ENCODE measurements at regions not wholly inside any gene's neighbourhood (a gene's known extent, or its start where the extent isn't known, plus 50 kb on each side); places are given as distances from the start of the nearest gene placed in this dataset.

GRCh38 chr2:9750224-9751215 is 92.8 kb upstream of the TAF1B start:
- H3K9me3 ChIP-seq = no peaks in the 10 kb centered on the region
- intact Hi-C loops (cut with DNase I; ENCODE audit: low total_unique reads) = no loop called here
- H3K36me3 ChIP-seq = no peaks in the 10 kb centered on the region
- H3K27ac ChIP-seq = no peak overlapping the region
- H3K4me3 ChIP-seq = no peak overlapping the region
- no peaks in the 10 kb centered on the region for H3K27me3 ChIP-seq
- no peak for DNase-seq
- no peak for TF ChIP-seq CTCF (IDR thresholded peaks at IDR 0.05)
- no peak for TF ChIP-seq POLR2A (IDR thresholded peaks at IDR 0.05)
- no peaks in the 10 kb centered on the region for H3K4me1 ChIP-seq

DNA sequence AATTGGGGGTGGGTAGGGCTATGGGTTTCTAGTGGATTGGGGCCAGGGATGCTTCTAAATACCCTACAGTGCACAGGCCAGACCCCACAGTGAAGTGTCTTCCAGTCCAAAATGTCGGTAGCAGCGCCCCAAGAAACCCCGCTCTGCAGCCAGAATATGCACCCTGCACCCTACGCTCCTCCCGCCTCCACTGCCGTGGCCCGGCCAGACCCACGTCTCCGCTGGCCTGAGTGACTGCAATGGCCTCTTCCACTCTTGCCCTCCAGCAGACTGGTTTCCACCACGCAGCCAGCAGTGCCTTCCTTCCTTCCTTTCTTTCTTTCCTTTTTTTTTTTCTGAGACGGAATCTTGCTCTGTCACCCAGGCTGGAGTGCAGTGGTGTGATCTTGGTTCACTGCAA is 91.4 kb upstream of the TAF1B start:
- TF ChIP-seq CTCF (IDR thresholded peaks at IDR 0.05) (no peak), POLR2A (IDR thresholded peaks at IDR 0.05) (no peak)
- DNase-seq = no peak
- intact Hi-C loops (cut with DNase I; ENCODE audit: low total_unique reads) = no loop called here

GRCh38 chr2:9752441-9753275 is 90.6 kb upstream of the TAF1B start:
- Histone ChIP-seq H3K9me3 (no peaks in the 10 kb centered on the region), H3K27me3 (no peaks in the 10 kb centered on the region), H3K4me1 (no peaks in the 10 kb centered on the region), H3K27ac (no peak overlapping the region), H3K36me3 (no peaks in the 10 kb centered on the region), H3K4me3 (no peak overlapping the region)
- TF ChIP-seq POLR2A (IDR thresholded peaks at IDR 0.05) (no peak), CTCF (IDR thresholded peaks at IDR 0.05) (no peak)
- no peak for DNase-seq
- intact Hi-C loops (cut with DNase I; ENCODE audit: low total_unique reads) = no loop called here

More for the DNA sequence above, 91.4 kb upstream of the TAF1B start:
- Histone ChIP-seq H3K36me3 (no peaks in the 10 kb centered on the region), H3K27me3 (no peaks in the 10 kb centered on the region), H3K4me3 (no peak overlapping the region), H3K4me1 (no peaks in the 10 kb centered on the region), H3K27ac (no peak overlapping the region), H3K9me3 (no peaks in the 10 kb centered on the region)

GRCh38 chr2:9753276-9753600 is 90.0 kb upstream of the TAF1B start:
- no peaks in the 10 kb centered on the region for H3K27me3 ChIP-seq
- H3K9me3 ChIP-seq = no peaks in the 10 kb centered on the region
- H3K27ac ChIP-seq = no peak overlapping the region
- no peaks in the 10 kb centered on the region for H3K4me1 ChIP-seq
- no peak for TF ChIP-seq POLR2A (IDR thresholded peaks at IDR 0.05)
- no peak for TF ChIP-seq CTCF (IDR thresholded peaks at IDR 0.05)
- no peak overlapping the region for H3K4me3 ChIP-seq
- no peaks in the 10 kb centered on the region for H3K36me3 ChIP-seq
- DNase-seq = no peak
- intact Hi-C loops (cut with DNase I; ENCODE audit: low total_unique reads) = no loop called here
